Activated B cell treated with CpG ODN at 0.5 μM for 24 hours (primary cell): ENCODE measurements at regions not wholly inside any gene's neighbourhood (a gene's known extent, or its start where the extent isn't known, plus 50 kb on each side); places are given as distances from the start of the nearest gene placed in this dataset.

Experiments used
- ATAC-seq: fragments of 200-7000 bp; cut with Tn5 transposase; one replicate; pipeline ENCODE4 v1.10.0; 2021; ENCODE audit warnings: low read depth, mild to moderate bottlenecking, moderate library complexity
- CTCF ChIA-PET: fragments of 350-600 bp; sonication (Branson Sonifier 250); formaldehyde crosslinking; loops from one replicate; lab custom pipeline; 2021; ENCODE audit warnings: antibody characterized with exemption; lab: Charles Lee
- POLR2A ChIA-PET: fragments of 350-600 bp; sonication (Branson Sonifier 250); formaldehyde crosslinking; loops from one replicate; lab custom pipeline; 2021; ENCODE audit warnings: antibody characterized with exemption; lab: Charles Lee
- DNase-seq: peaks from one replicate; pipeline ENCODE4 v3.0.0; 2022
- H3K27ac Mint-ChIP-seq: one replicate; pipeline ENCODE4 v1.8.0; 2020; ENCODE audit warnings: mixed read lengths
- H3K27me3 Mint-ChIP-seq: one replicate; pipeline ENCODE4 v1.8.0; 2021; ENCODE audit warnings: mixed read lengths
- H3K36me3 Mint-ChIP-seq: one replicate; pipeline ENCODE4 v1.8.0; 2021; ENCODE audit warnings: low read depth, mixed read lengths
- H3K4me1 Mint-ChIP-seq: one replicate; pipeline ENCODE4 v1.8.0; 2021; ENCODE audit warnings: mixed read lengths
- H3K4me3 Mint-ChIP-seq: one replicate; pipeline ENCODE4 v1.8.0; 2020; ENCODE audit warnings: mild to moderate bottlenecking, mixed read lengths
- H3K9me3 Mint-ChIP-seq: one replicate; pipeline ENCODE4 v1.8.0; 2020; ENCODE audit warnings: mixed read lengths
- CTCF ChIP-seq: fragments of 200-600 bp; IDR thresholded peaks from one replicate; pipeline ENCODE4 v1.8.0; 2022; ENCODE audit warnings: antibody characterized with exemption, mild to moderate bottlenecking
- intact Hi-C: fragments of 100-400 bp; cut with micrococcal nuclease; formaldehyde crosslinking; loops from one replicate; pipeline ENCODE4 v1.15.1; 2024

DNA sequence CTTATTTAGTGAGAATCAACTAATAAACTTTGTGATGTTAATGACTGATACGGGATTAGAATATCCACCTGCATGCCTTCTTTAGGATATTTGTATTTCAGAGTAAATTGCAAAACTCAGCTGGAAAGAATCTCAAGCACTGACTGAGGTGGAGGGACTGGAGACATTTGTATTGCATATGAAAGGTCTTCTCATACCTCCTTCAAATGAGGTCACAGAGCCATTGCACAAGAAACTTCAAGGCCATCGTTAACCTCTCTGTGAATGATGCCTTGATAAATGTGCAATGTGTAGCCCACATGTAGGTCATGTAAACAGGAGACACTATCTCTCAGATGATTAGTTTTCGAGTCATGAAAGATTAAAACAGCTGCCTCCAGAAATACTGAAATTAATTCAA, 531.7 kb upstream of the PLXNA2 start:
- no peak overlapping the region for H3K4me3 Mint-ChIP-seq
- intact Hi-C loops = no loop called here
- TF ChIP-seq CTCF = no peak
- ATAC-seq (no peak), DNase-seq (no peak)
- H3K36me3 Mint-ChIP-seq = no peaks in the 10 kb centered on the region
- H3K4me1 Mint-ChIP-seq = no peaks in the 10 kb centered on the region
- no peaks in the 10 kb centered on the region for H3K9me3 Mint-ChIP-seq
- ChIA-PET POLR2A (no interaction called here), CTCF (no interaction called here)
- no peaks in the 10 kb centered on the region for H3K27me3 Mint-ChIP-seq
- no peak overlapping the region for H3K27ac Mint-ChIP-seq

DNA sequence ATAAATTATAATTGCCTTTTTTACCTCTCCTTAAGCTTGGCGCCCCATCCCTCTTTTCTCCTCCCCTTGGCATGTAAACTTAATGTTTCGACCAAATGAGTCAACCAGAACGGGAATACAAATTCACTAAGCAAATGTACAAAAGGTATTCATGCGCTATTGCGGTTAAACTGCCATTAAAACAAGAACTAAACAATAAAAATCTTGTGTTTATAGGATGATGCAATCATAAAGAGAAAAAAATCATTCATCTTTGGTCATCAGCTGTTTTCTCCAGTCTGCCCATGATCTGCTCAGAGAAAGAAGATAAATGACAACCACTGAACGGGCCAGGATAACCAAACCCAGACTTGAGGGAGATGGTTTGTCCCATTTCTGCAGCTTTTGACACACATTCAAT, 534.2 kb upstream of the PLXNA2 start:
- no peak overlapping the region for H3K27ac Mint-ChIP-seq
- POLR2A ChIA-PET = no interaction called here

DNA sequence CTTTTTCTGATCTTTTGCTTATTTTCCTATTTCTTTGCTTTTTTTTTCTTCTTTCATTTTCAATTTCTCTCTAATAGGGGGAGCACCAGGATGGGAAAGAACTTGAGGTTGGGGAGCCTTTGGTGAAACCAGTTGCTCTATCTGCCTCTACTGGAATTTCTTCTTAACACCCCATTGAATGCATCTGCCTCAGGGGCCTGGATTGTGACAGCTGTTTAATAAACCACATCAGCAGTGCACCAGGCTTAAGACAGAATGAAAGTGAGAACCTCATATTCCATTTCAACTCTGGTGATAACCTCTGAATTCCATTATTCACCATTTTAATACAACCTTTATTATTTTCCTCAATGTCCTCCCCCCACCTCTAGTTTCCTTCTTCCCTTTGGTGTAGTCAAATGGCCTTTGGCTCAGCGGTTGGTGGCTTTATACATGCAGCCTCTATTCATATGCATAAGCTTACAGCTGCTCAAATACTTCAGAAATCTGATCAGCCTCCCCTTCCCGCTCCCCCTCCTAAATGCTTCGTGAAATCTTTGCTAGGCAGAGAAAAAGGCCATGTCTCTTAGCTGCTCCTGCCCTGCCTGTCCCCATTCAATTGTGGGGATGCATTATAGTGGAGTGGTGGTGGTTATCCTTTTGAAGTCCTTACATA, 537.3 kb upstream of the PLXNA2 start:
- no peak for TF ChIP-seq CTCF
- Mint-ChIP-seq H3K27ac (no peak overlapping the region), H3K4me1 (no peaks in the 10 kb centered on the region), H3K27me3 (peaks cover 2% of the 10 kb centered on the region), H3K4me3 (no peak overlapping the region), H3K9me3 (no peaks in the 10 kb centered on the region), H3K36me3 (no peaks in the 10 kb centered on the region)
- ATAC-seq (no peak), DNase-seq (no peak)
- CTCF ChIA-PET = no interaction called here
- intact Hi-C loops = no loop called here
- POLR2A ChIA-PET = no interaction called here

More for the DNA sequence above, 534.2 kb upstream of the PLXNA2 start:
- intact Hi-C loops = no loop called here
- Mint-ChIP-seq H3K27me3 (no peaks in the 10 kb centered on the region), H3K4me1 (no peaks in the 10 kb centered on the region), H3K9me3 (no peaks in the 10 kb centered on the region), H3K4me3 (no peak overlapping the region), H3K36me3 (no peaks in the 10 kb centered on the region)
- no peak for ATAC-seq
- CTCF ChIA-PET = no interaction called here
- no peak for TF ChIP-seq CTCF
- no peak for DNase-seq

DNA sequence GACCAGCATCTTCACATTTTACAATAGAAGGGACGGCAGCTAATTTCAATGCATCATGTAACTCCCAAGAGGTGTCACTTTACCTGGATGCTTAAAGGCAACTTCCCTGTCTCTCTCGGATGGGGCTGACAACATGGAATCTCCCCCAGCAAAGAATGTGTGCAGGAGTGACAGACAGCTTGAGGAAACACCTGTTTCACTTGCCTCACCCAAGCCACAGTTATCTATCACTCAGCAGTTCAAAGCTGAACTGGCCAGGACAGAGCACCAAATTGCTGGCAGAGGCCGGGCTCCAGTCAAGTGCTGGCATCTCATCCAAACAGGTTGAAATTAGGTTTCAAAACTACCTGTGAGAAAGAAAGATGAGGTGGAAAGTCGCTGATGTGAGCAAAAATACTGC, 538.0 kb upstream of the PLXNA2 start:
- no peak overlapping the region for H3K4me3 Mint-ChIP-seq
- DNase-seq (no peak), ATAC-seq (no peak)
- POLR2A ChIA-PET = no interaction called here
- intact Hi-C loops = no loop called here
- no peaks in the 10 kb centered on the region for H3K4me1 Mint-ChIP-seq
- no peak for TF ChIP-seq CTCF
- H3K9me3 Mint-ChIP-seq = no peaks in the 10 kb centered on the region
- CTCF ChIA-PET = no interaction called here
- H3K27me3 Mint-ChIP-seq = peaks cover 3% of the 10 kb centered on the region
- no peak overlapping the region for H3K27ac Mint-ChIP-seq
- H3K36me3 Mint-ChIP-seq = no peaks in the 10 kb centered on the region

- Mint-ChIP-seq H3K27ac (no peak overlapping the region), H3K4me3 (no peak overlapping the region), H3K4me1 (no peaks in the 10 kb centered on the region), H3K9me3 (no peaks in the 10 kb centered on the region), H3K27me3 (peaks cover 4% of the 10 kb centered on the region), H3K36me3 (no peaks in the 10 kb centered on the region)
- ChIA-PET POLR2A (no interaction called here), CTCF (no interaction called here)
- no peak for DNase-seq
- TF ChIP-seq CTCF = no peak
- ATAC-seq = no peak
- intact Hi-C loops = no loop called here
Observed at GRCh38 chr1:208785629-208786028, 541.4 kb upstream of the PLXNA2 start.
